Stimulated activated CD8-positive, alpha-beta memory T cell treated with anti-CD3 and anti-CD28 coated beads, Interleukin-4, amount 100 ng/mL, for 4 hours (primary cell): ENCODE measurements at regions not wholly inside any gene's neighbourhood (a gene's known extent, or its start where the extent isn't known, plus 50 kb on each side); places are given as distances from the start of the nearest gene placed in this dataset.

Experiments used
- DNase-seq, 2 donors: peaks; one replicate each; pipeline ENCODE4 v3.0.0-alpha.2; 2020; ENCODE audit warnings: low read depth in 2 of 2, low spot score in 1 of 2

GRCh38 chr2:80852808-80853139, 548.2 kb upstream of the LRRTM1 start:
- DNase-seq = no peak

- DNase-seq = no peak
Measured at GRCh38 chr2:80852079-80852807, 547.7 kb upstream of the LRRTM1 start.

GRCh38 chr2:80830891-80831290, 526.3 kb upstream of the LRRTM1 start:
- no peak for DNase-seq

GRCh38 chr2:80822999-80823398, 518.4 kb upstream of the LRRTM1 start:
- DNase-seq = no peak

- no peak for DNase-seq
Measured at GRCh38 chr2:80815259-80815658, 510.7 kb upstream of the LRRTM1 start.

- DNase-seq = no peak
Measured at GRCh38 chr2:80786584-80786983, 482.0 kb upstream of the LRRTM1 start.

GRCh38 chr2:80778704-80779103, 474.2 kb upstream of the LRRTM1 start:
- DNase-seq = no peak

GRCh38 chr2:80748592-80748991, 444.0 kb upstream of the LRRTM1 start:
- DNase-seq = no peak

- no peak for DNase-seq
Measured at GRCh38 chr2:80737047-80737446, 432.5 kb upstream of the LRRTM1 start.

GRCh38 chr2:80725001-80725400, 420.4 kb upstream of the LRRTM1 start:
- no peak for DNase-seq

- DNase-seq = no peak
Measured at GRCh38 chr2:80722803-80723202, 418.3 kb upstream of the LRRTM1 start.

- DNase-seq = no peak
Measured at GRCh38 chr2:80719607-80720006, 415.1 kb upstream of the LRRTM1 start.

- no peak for DNase-seq
Measured at GRCh38 chr2:80715433-80715832, 410.9 kb upstream of the LRRTM1 start.

- DNase-seq = no peak
Measured at GRCh38 chr2:80711915-80712314, 407.4 kb upstream of the LRRTM1 start.

- DNase-seq = no peak
Measured at GRCh38 chr2:80706951-80707350, 402.4 kb upstream of the LRRTM1 start.

GRCh38 chr2:80706541-80706940, 402.0 kb upstream of the LRRTM1 start:
- DNase-seq = no peak

GRCh38 chr2:80703532-80703931, 399.0 kb upstream of the LRRTM1 start:
- no peak for DNase-seq

- no peak for DNase-seq
Measured at GRCh38 chr2:80700961-80701360, 396.4 kb upstream of the LRRTM1 start.
